ENCODE measurements at regions not wholly inside any gene's neighbourhood (a gene's known extent, or its start where the extent isn't known, plus 50 kb on each side); places are given as distances from the start of the nearest gene placed in this dataset.

DNA sequence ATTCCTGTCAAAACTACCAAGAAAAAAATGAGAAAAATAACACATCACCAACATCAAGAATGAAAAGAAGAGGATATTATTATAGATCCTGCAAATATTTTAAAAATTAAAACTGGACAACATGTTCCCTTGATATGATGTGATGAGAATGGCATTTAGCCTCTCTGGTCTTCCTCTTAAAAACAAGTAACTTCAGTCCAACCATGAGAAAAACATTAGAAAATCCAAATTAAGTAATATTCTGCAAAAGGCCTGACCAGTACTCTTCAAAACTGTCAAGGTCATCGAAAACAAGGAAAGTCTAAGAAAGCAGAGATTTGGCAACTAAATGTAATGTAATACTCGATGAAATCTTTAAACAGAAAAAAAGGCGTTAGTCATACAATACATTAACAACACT lies 167.1 kb upstream of the SNX2 start:
- Histone ChIP-seq H3K9me3 (no peaks in the 10 kb centered on the region), H3K4me3 (no peak overlapping the region), H3K27me3 (no peaks in the 10 kb centered on the region), H3K36me3 (no peaks in the 10 kb centered on the region), H3K4me1 (no peaks in the 10 kb centered on the region), H3K27ac (no peak overlapping the region)
- TF ChIP-seq, protein P1, sequence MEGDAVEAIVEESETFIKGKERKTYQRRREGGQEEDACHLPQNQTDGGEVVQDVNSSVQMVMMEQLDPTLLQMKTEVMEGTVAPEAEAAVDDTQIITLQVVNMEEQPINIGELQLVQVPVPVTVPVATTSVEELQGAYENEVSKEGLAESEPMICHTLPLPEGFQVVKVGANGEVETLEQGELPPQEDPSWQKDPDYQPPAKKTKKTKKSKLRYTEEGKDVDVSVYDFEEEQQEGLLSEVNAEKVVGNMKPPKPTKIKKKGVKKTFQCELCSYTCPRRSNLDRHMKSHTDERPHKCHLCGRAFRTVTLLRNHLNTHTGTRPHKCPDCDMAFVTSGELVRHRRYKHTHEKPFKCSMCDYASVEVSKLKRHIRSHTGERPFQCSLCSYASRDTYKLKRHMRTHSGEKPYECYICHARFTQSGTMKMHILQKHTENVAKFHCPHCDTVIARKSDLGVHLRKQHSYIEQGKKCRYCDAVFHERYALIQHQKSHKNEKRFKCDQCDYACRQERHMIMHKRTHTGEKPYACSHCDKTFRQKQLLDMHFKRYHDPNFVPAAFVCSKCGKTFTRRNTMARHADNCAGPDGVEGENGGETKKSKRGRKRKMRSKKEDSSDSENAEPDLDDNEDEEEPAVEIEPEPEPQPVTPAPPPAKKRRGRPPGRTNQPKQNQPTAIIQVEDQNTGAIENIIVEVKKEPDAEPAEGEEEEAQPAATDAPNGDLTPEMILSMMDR (IDR thresholded peaks at IDR 0.05) = no peak
- no peak for TF ChIP-seq POLR2A (IDR thresholded peaks at IDR 0.05)
- DNase-seq = no peak
- intact Hi-C loops (cut with DNase I; ENCODE audit: low total_unique reads) = no loop called here

DNA sequence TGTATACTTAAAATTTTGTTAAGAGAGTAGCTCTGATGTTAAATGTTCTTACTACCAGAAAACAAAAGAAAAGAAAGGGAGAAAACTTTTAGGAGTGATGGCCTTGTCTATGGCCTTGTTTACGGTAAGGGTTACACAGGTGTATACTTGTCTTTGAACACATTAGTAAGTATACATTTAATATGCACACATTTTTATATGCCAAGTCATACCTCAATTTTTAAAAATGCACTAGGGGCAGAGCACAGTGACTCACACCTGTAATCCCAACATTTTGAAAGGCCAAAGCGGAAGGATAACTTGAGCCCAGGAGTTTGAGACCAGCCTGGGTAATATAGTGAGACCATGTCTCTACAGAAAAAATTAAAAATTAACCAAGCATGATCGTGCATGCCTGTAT lies 166.7 kb upstream of the SNX2 start:
- Histone ChIP-seq H3K27ac (no peak overlapping the region), H3K9me3 (no peaks in the 10 kb centered on the region), H3K4me1 (no peaks in the 10 kb centered on the region), H3K27me3 (no peaks in the 10 kb centered on the region), H3K4me3 (no peak overlapping the region), H3K36me3 (no peaks in the 10 kb centered on the region)
- intact Hi-C loops (cut with DNase I; ENCODE audit: low total_unique reads) = no loop called here
- DNase-seq = no peak
- no peak for TF ChIP-seq POLR2A (IDR thresholded peaks at IDR 0.05)
- TF ChIP-seq, protein P1 (IDR thresholded peaks at IDR 0.05) = no peak

DNA sequence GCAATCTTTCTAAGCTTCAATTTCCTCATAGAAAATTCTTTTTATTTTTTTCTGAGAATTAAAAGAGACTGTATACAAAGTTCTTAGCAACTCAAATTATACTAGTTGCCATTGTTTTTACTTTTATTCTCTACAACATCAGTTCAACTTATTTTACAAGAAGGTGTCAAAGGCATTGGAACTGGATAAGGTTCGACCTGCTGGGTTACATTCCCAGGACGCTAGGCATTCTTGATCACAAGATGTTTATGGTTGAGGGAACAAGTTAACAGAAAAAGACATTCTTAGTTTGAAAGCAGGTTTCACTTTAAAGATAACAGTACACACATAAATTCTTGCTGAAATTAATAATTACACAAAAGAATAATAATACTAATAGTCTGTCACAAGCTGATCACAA lies 163.5 kb upstream of the SNX2 start:
- Histone ChIP-seq H3K4me3 (no peak overlapping the region), H3K27me3 (no peaks in the 10 kb centered on the region), H3K9me3 (no peaks in the 10 kb centered on the region), H3K27ac (no peak overlapping the region), H3K36me3 (no peaks in the 10 kb centered on the region), H3K4me1 (no peaks in the 10 kb centered on the region)
- no peak for DNase-seq
- no peak for TF ChIP-seq POLR2A (IDR thresholded peaks at IDR 0.05)
- TF ChIP-seq, protein P1 (IDR thresholded peaks at IDR 0.05) = no peak
- intact Hi-C loops (cut with DNase I; ENCODE audit: low total_unique reads) = no loop called here

DNA sequence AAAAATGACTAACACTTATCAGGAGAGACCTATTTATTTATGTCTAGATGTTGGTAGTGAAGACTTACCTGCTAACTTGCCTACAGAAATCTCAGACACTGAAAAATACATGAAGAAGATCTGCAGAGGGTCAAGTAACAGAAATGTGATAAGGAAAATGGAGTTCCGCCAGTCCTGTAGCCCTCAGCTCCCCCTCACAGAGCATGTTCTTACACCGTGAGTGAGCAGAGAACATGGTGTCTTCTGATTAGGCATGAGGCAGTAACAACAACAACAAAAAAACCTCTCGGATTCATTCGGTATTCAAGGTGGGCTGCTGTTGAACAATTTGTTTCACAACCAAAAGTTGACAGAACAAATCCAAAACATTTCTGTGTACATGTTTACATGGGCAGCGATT lies 162.0 kb upstream of the SNX2 start:
- Histone ChIP-seq H3K27ac (no peak overlapping the region), H3K36me3 (no peaks in the 10 kb centered on the region), H3K4me3 (no peak overlapping the region), H3K27me3 (no peaks in the 10 kb centered on the region), H3K4me1 (no peaks in the 10 kb centered on the region), H3K9me3 (no peaks in the 10 kb centered on the region)
- no peak for DNase-seq
- intact Hi-C loops (cut with DNase I; ENCODE audit: low total_unique reads) = no loop called here
- TF ChIP-seq, protein P1 (IDR thresholded peaks at IDR 0.05) = no peak
- no peak for TF ChIP-seq POLR2A (IDR thresholded peaks at IDR 0.05)

DNA sequence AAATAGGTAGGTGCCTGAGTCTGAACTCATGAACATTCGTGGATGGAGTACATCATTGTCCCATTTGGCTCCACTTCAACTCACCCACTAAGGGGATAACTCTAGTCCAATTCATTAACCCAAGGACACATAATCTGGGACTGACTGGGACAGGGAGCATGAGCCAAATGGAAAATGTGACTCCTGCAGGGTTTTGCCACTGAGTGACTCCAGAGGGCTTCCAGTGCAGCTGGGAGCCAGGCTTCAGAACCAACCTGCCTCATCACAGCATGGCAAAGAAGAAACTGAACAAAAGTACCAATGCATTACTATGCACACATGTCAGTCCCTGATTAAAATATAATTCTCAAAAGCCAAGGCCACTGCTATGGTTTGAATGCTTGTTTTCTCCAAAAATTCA lies 159.7 kb upstream of the SNX2 start:
- no peak overlapping the region for H3K27ac ChIP-seq
- no peak for DNase-seq
- intact Hi-C loops (cut with DNase I; ENCODE audit: low total_unique reads) = no loop called here
- H3K4me1 ChIP-seq = no peaks in the 10 kb centered on the region
- H3K9me3 ChIP-seq = no peaks in the 10 kb centered on the region
- TF ChIP-seq, protein P1 (IDR thresholded peaks at IDR 0.05) = no peak
- no peak for TF ChIP-seq POLR2A (IDR thresholded peaks at IDR 0.05)
- no peaks in the 10 kb centered on the region for H3K36me3 ChIP-seq
- no peaks in the 10 kb centered on the region for H3K27me3 ChIP-seq
- no peak overlapping the region for H3K4me3 ChIP-seq

Measured in uterus (tissue), 3 donors.